HCT116 (cell line): ENCODE measurements at regions not wholly inside any gene's neighbourhood (a gene's known extent, or its start where the extent isn't known, plus 50 kb on each side); places are given as distances from the start of the nearest gene placed in this dataset.

Source experiments
- ATAC-seq: fragments of 200-7000 bp; cut with Tn5 transposase; 2 replicates; pipeline ENCODE4 v1.9.1; 2020; ENCODE audit warnings: mild to moderate bottlenecking, moderate library complexity
- BruUV-seq: library from RNA; stranded (reverse); fragments of 400-500 nt; replicated peaks from 2 replicates; lab custom pipeline; 2021; lab: Mats Ljungman, UMichigan
- CTCF ChIA-PET: fragments of 300-600 bp; sonication (Branson Sonifier 250); formaldehyde crosslinking; loops from one replicate; lab custom pipeline; 2021; ENCODE audit warnings: antibody characterized with exemption; lab: Charles Lee
- POLR2A ChIA-PET: fragments of 300-600, 350-600 bp; sonication (Branson Sonifier 250); formaldehyde crosslinking; loops from one replicate; lab custom pipeline; 2021; ENCODE audit warnings: antibody characterized with exemption; lab: Charles Lee
- RAD21 ChIA-PET, 2 experiments: fragments of 300-600 bp; sonication (Branson Sonifier 250); formaldehyde crosslinking; loops; one replicate each; lab custom pipeline; 2023; ENCODE audit warnings: low total read pairs in 2 of 2; ENCODE audit not compliant: uncharacterized antibody in 2 of 2, unreplicated experiment in 2 of 2, low non-redundant PET in 1 of 2; lab: Charles Lee
- DNase-seq: peaks from one replicate; pipeline ENCODE4 v3.0.0-alpha.2; 2010; ENCODE audit warnings: low read depth, low spot score
- H2AFZ ChIP-seq: fragments of 200-600 bp; shearing (Covaris generic), sonication (generic); 2 replicates; pipeline ENCODE4 v1.6.1; 2017; ENCODE audit warnings: low read depth, mixed run types, mixed read lengths, antibody characterized with exemption, low read length; ENCODE audit not compliant: poor library complexity, severe bottlenecking
- H3K27ac ChIP-seq: 2 replicates; pipeline ENCODE4 v1.5.1; 2012; ENCODE audit warnings: low read depth, low read length
- H3K27me3 ChIP-seq: fragments of 200-600 bp; sonication (generic); 2 replicates; pipeline ENCODE4 v1.6.1; 2016; ENCODE audit warnings: mixed run types, low read length, mixed read lengths; ENCODE audit not compliant: insufficient read depth
- H3K36me3 ChIP-seq, 2 experiments: fragments of 200-500 bp in 1 of 2; fragments of 200-600 bp in 1 of 2; sonication (Bioruptor generic) in 1 of 2; sonication (generic) in 1 of 2; 2 replicates each; pipeline versions ENCODE4 v1.5.1 to v1.6.1; 2014 to 2016; ENCODE audit warnings: low read length in 2 of 2, inconsistent platforms in 1 of 2, mixed read lengths in 1 of 2, mixed run types in 1 of 2; ENCODE audit not compliant: insufficient read depth in 2 of 2, control insufficient read depth in 1 of 2
- H3K4me1 ChIP-seq, 2 experiments: fragments of 200-600 bp in 1 of 2; sonication (generic) in 1 of 2; 2 replicates each; pipeline versions ENCODE4 v1.5.1 to v1.6.1; 2012 to 2017; ENCODE audit warnings: low read length in 2 of 2, inconsistent platforms in 1 of 2, mild to moderate bottlenecking in 1 of 2, mixed read lengths in 1 of 2, mixed run types in 1 of 2, moderate library complexity in 1 of 2; ENCODE audit not compliant: insufficient read depth in 2 of 2, control insufficient read depth in 1 of 2
- H3K4me2 ChIP-seq: fragments of 200-600 bp; sonication (generic); 2 replicates; pipeline ENCODE4 v1.6.1; 2017; ENCODE audit warnings: mixed run types, low read length, mixed read lengths
- H3K4me3 ChIP-seq, 2 experiments: fragments of 200-600 bp in 1 of 2; sonication (generic) in 1 of 2; replicated peaks in 1 of 2; 2 replicates each; pipeline ENCODE4 v1.5.1; 2011 to 2016; ENCODE audit warnings: low read length in 2 of 2, control low read depth in 1 of 2, low read depth in 1 of 2, mild to moderate bottlenecking in 1 of 2, mixed read lengths in 1 of 2, mixed run types in 1 of 2
- H3K79me2 ChIP-seq: fragments of 200-600 bp; sonication (generic); 2 replicates; pipeline ENCODE4 v1.6.1; 2017; ENCODE audit warnings: mild to moderate bottlenecking, mixed run types, low read length, moderate library complexity, mixed read lengths; ENCODE audit not compliant: insufficient read depth
- H3K9ac ChIP-seq: fragments of 200-600 bp; sonication (generic); 2 replicates; pipeline ENCODE4 v1.6.1; 2016; ENCODE audit warnings: low read length, mixed read lengths
- H3K9me2 ChIP-seq: fragments of 200-600 bp; sonication (generic), shearing (Covaris generic); 2 replicates; pipeline ENCODE4 v1.6.1; 2017; ENCODE audit warnings: mixed run types, mild to moderate bottlenecking, moderate library complexity; ENCODE audit not compliant: insufficient read depth
- H3K9me3 ChIP-seq, 2 experiments: fragments of 200-500 bp in 1 of 2; fragments of 200-600 bp in 1 of 2; sonication (Bioruptor generic) in 1 of 2; sonication (generic) in 1 of 2; 2 replicates each; pipeline ENCODE4 v1.6.1; 2014 to 2017; ENCODE audit warnings: low read length in 2 of 2, mixed read lengths in 2 of 2, inconsistent platforms in 1 of 2, low read depth in 1 of 2, mild to moderate bottlenecking in 1 of 2, mixed run types in 1 of 2, moderate library complexity in 1 of 2; ENCODE audit not compliant: control insufficient read depth in 1 of 2, insufficient read depth in 1 of 2
- H4K20me1 ChIP-seq: fragments of 200-600 bp; sonication (generic), shearing (Covaris generic); 2 replicates; pipeline ENCODE4 v1.6.1; 2017; ENCODE audit warnings: mixed run types, mild to moderate bottlenecking, moderate library complexity; ENCODE audit not compliant: insufficient read depth
- CBX3 ChIP-seq: IDR thresholded peaks from 2 replicates; pipeline ENCODE4 v1.6.1; 2012; ENCODE audit warnings: low read depth
- CEBPB ChIP-seq: IDR thresholded peaks from 2 replicates; pipeline ENCODE4 v1.6.1; 2012; ENCODE audit warnings: low read depth
- EZH2 ChIP-seq: fragments of 200-600 bp; sonication (generic); IDR thresholded peaks from 2 replicates; pipeline ENCODE4 v1.6.1; 2017; ENCODE audit warnings: antibody characterized with exemption, mixed run types
- POLR2A ChIP-seq: IDR thresholded peaks from 2 replicates; pipeline ENCODE4 v1.7.0; 2011; ENCODE audit warnings: borderline replicate concordance; ENCODE audit not compliant: insufficient read depth, insufficient read length; ENCODE audit errors: extremely low read depth
- SRF ChIP-seq: IDR thresholded peaks from 2 replicates; pipeline ENCODE4 v1.6.1; 2012; ENCODE audit warnings: low read depth
- ZBTB33 ChIP-seq: IDR thresholded peaks from 2 replicates; pipeline ENCODE4 v1.6.1; 2011; ENCODE audit warnings: mild to moderate bottlenecking, low read length, moderate library complexity; ENCODE audit not compliant: insufficient replicate concordance; ENCODE audit errors: extremely low read depth
- intact Hi-C: fragments of 100-400 bp; cut with micrococcal nuclease; formaldehyde crosslinking; loops from 2 replicates; pipeline ENCODE4 v1.10.0; 2022
- TF ChIP-seq, protein P1 (sequence below): IDR thresholded peaks from 2 replicates; pipeline ENCODE4 v1.6.1; 2012; ENCODE audit warnings: low read depth

- no peak for TF ChIP-seq ZBTB33
- no peak for TF ChIP-seq CBX3
- TF ChIP-seq, protein P1, sequence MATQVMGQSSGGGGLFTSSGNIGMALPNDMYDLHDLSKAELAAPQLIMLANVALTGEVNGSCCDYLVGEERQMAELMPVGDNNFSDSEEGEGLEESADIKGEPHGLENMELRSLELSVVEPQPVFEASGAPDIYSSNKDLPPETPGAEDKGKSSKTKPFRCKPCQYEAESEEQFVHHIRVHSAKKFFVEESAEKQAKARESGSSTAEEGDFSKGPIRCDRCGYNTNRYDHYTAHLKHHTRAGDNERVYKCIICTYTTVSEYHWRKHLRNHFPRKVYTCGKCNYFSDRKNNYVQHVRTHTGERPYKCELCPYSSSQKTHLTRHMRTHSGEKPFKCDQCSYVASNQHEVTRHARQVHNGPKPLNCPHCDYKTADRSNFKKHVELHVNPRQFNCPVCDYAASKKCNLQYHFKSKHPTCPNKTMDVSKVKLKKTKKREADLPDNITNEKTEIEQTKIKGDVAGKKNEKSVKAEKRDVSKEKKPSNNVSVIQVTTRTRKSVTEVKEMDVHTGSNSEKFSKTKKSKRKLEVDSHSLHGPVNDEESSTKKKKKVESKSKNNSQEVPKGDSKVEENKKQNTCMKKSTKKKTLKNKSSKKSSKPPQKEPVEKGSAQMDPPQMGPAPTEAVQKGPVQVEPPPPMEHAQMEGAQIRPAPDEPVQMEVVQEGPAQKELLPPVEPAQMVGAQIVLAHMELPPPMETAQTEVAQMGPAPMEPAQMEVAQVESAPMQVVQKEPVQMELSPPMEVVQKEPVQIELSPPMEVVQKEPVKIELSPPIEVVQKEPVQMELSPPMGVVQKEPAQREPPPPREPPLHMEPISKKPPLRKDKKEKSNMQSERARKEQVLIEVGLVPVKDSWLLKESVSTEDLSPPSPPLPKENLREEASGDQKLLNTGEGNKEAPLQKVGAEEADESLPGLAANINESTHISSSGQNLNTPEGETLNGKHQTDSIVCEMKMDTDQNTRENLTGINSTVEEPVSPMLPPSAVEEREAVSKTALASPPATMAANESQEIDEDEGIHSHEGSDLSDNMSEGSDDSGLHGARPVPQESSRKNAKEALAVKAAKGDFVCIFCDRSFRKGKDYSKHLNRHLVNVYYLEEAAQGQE = no peak
- TF ChIP-seq SRF = no peak
- no peak for TF ChIP-seq POLR2A
- TF ChIP-seq CEBPB = no peak
- TF ChIP-seq, all 23 proteins: peak for 0
These were observed 266.9 kb downstream of the RASSF9 start (continued) for GRCh38 chr12:85569261-85569660.

GRCh38 chr12:85572956-85573355 lies 263.3 kb downstream of the RASSF9 start:
- H3K4me1 ChIP-seq = no peaks in the 10 kb centered on the region
- H3K27ac ChIP-seq = no peak overlapping the region
- no peak for TF ChIP-seq ZBTB33
- no peak for TF ChIP-seq EZH2
- H3K4me3 ChIP-seq = no peak overlapping the region
- ChIA-PET CTCF (interaction anchor here (1.8 kb wide), 1 partner anchor 294 kb away, joined by 3 read pairs; no protein-coding TSS in a partner anchor), POLR2A (no interaction called here), RAD21 (no interaction called here)
- H3K27me3 ChIP-seq = no peaks in the 10 kb centered on the region
- H2AFZ ChIP-seq = no peak overlapping the region
- DNase-seq (no peak), ATAC-seq (no peak)
- H3K79me2 ChIP-seq = no peaks in the 10 kb centered on the region
- no peaks in the 10 kb centered on the region for H4K20me1 ChIP-seq
- H3K9ac ChIP-seq = no peak overlapping the region
- no peak overlapping the region for H3K4me2 ChIP-seq
- intact Hi-C loops = loop anchor here (1.0 kb wide), 1 partner anchor 299 kb away; no protein-coding TSS in a partner anchor
- no peaks in the 10 kb centered on the region for H3K9me3 ChIP-seq
- H3K36me3 ChIP-seq = no peaks in the 10 kb centered on the region
- BruUV-seq = no TSS peak
- H3K9me2 ChIP-seq = no peaks in the 10 kb centered on the region
